ENCODE measurements at regions not wholly inside any gene's neighbourhood (a gene's known extent, or its start where the extent isn't known, plus 50 kb on each side); places are given as distances from the start of the nearest gene placed in this dataset.
"Not testable (repeated sequence)": the region's sequence is repeated elsewhere in the genome, so short reads cannot be mapped to it uniquely, and the experiment has no call there.

- Histone ChIP-seq H3K4me1 (ENCODE audit: control insufficient read depth, insufficient read depth, low read length) (no peaks in the 10 kb centered on the region), H3K27me3 (ENCODE audit: control insufficient read depth, insufficient read depth, low read length) (no peaks in the 10 kb centered on the region), H3K27ac (ENCODE audit: low read depth, low read length) (no peak overlapping the region), H3K9ac (ENCODE audit: low read length) (no peak overlapping the region), H3K36me3 (ENCODE audit: control insufficient read depth, insufficient read depth, low read length) (no peaks in the 10 kb centered on the region), H3K4me3 (ENCODE audit: low read length) (no peak overlapping the region)
Measured at GRCh38 chr16:59864981-59865666, 1131.0 kb upstream of the GOT2 start.

GRCh38 chr16:59859676-59860402 lies 1125.7 kb upstream of the GOT2 start:
- Histone ChIP-seq H3K36me3 (ENCODE audit: control insufficient read depth, insufficient read depth, low read length) (no peaks in the 10 kb centered on the region), H3K4me3 (ENCODE audit: low read length) (no peak overlapping the region), H3K27ac (ENCODE audit: low read depth, low read length) (no peak overlapping the region), H3K27me3 (ENCODE audit: control insufficient read depth, insufficient read depth, low read length) (no peaks in the 10 kb centered on the region), H3K9ac (ENCODE audit: low read length) (no peak overlapping the region), H3K4me1 (ENCODE audit: control insufficient read depth, insufficient read depth, low read length) (no peaks in the 10 kb centered on the region)

GRCh38 chr16:59854846-59855439 lies 1120.8 kb upstream of the GOT2 start:
- no peaks in the 10 kb centered on the region for H3K27me3 ChIP-seq (ENCODE audit: control insufficient read depth, insufficient read depth, low read length)
- no peak overlapping the region for H3K27ac ChIP-seq (ENCODE audit: low read depth, low read length)
- H3K36me3 ChIP-seq (ENCODE audit: control insufficient read depth, insufficient read depth, low read length): no peaks in the 10 kb centered on the region
- H3K9ac ChIP-seq (ENCODE audit: low read length): no peak overlapping the region
- no peaks in the 10 kb centered on the region for H3K4me1 ChIP-seq (ENCODE audit: control insufficient read depth, insufficient read depth, low read length)
- no peak overlapping the region for H3K4me3 ChIP-seq (ENCODE audit: low read length)

GRCh38 chr16:59849716-59850115 lies 1115.6 kb upstream of the GOT2 start:
- Histone ChIP-seq H3K27ac (ENCODE audit: low read depth, low read length) (no peak overlapping the region), H3K36me3 (ENCODE audit: control insufficient read depth, insufficient read depth, low read length) (no peaks in the 10 kb centered on the region), H3K27me3 (ENCODE audit: control insufficient read depth, insufficient read depth, low read length) (no peaks in the 10 kb centered on the region), H3K9ac (ENCODE audit: low read length) (no peak overlapping the region), H3K4me3 (ENCODE audit: low read length) (no peak overlapping the region), H3K4me1 (ENCODE audit: control insufficient read depth, insufficient read depth, low read length) (no peaks in the 10 kb centered on the region)

GRCh38 chr16:59848296-59848695 lies 1114.2 kb upstream of the GOT2 start:
- H3K36me3 ChIP-seq (ENCODE audit: control insufficient read depth, insufficient read depth, low read length): no peaks in the 10 kb centered on the region
- H3K27ac ChIP-seq (ENCODE audit: low read depth, low read length): no peak overlapping the region
- no peaks in the 10 kb centered on the region for H3K27me3 ChIP-seq (ENCODE audit: control insufficient read depth, insufficient read depth, low read length)
- no peak overlapping the region for H3K9ac ChIP-seq (ENCODE audit: low read length)
- no peak overlapping the region for H3K4me3 ChIP-seq (ENCODE audit: low read length)
- no peaks in the 10 kb centered on the region for H3K4me1 ChIP-seq (ENCODE audit: control insufficient read depth, insufficient read depth, low read length)

GRCh38 chr16:59840169-59840568 lies 1106.1 kb upstream of the GOT2 start:
- Histone ChIP-seq H3K4me3 (ENCODE audit: low read length) (no peak overlapping the region), H3K27me3 (ENCODE audit: control insufficient read depth, insufficient read depth, low read length) (no peaks in the 10 kb centered on the region), H3K27ac (ENCODE audit: low read depth, low read length) (no peak overlapping the region), H3K4me1 (ENCODE audit: control insufficient read depth, insufficient read depth, low read length) (no peaks in the 10 kb centered on the region), H3K36me3 (ENCODE audit: control insufficient read depth, insufficient read depth, low read length) (no peaks in the 10 kb centered on the region), H3K9ac (ENCODE audit: low read length) (no peak overlapping the region)

- no peaks in the 10 kb centered on the region for H3K27me3 ChIP-seq (ENCODE audit: control insufficient read depth, insufficient read depth, low read length)
- no peak overlapping the region for H3K4me3 ChIP-seq (ENCODE audit: low read length)
- no peaks in the 10 kb centered on the region for H3K36me3 ChIP-seq (ENCODE audit: control insufficient read depth, insufficient read depth, low read length)
- no peaks in the 10 kb centered on the region for H3K4me1 ChIP-seq (ENCODE audit: control insufficient read depth, insufficient read depth, low read length)
- H3K9ac ChIP-seq (ENCODE audit: low read length): no peak overlapping the region
- no peak overlapping the region for H3K27ac ChIP-seq (ENCODE audit: low read depth, low read length)
Measured at GRCh38 chr16:59826767-59827166, 1092.7 kb upstream of the GOT2 start.

- not testable (repeated sequence) for H3K27ac ChIP-seq (ENCODE audit: low read depth, low read length); H3K9ac ChIP-seq (ENCODE audit: low read length); H3K4me1 ChIP-seq (ENCODE audit: control insufficient read depth, insufficient read depth, low read length)
Measured at GRCh38 chr16:59809488-59809887, 1075.4 kb upstream of the GOT2 start.

GRCh38 chr16:59783191-59783590 lies 1049.1 kb upstream of the GOT2 start:
- H3K4me1 ChIP-seq (ENCODE audit: control insufficient read depth, insufficient read depth, low read length): no peaks in the 10 kb centered on the region
- no peaks in the 10 kb centered on the region for H3K36me3 ChIP-seq (ENCODE audit: control insufficient read depth, insufficient read depth, low read length)
- H3K4me3 ChIP-seq (ENCODE audit: low read length): no peak overlapping the region
- H3K9ac ChIP-seq (ENCODE audit: low read length): no peak overlapping the region
- no peak overlapping the region for H3K27ac ChIP-seq (ENCODE audit: low read depth, low read length)
- H3K27me3 ChIP-seq (ENCODE audit: control insufficient read depth, insufficient read depth, low read length): no peaks in the 10 kb centered on the region

More at GRCh38 chr16:59809488-59809887, 1075.4 kb upstream of the GOT2 start:
- H3K4me3 ChIP-seq (ENCODE audit: low read length); H3K27me3 ChIP-seq (ENCODE audit: control insufficient read depth, insufficient read depth, low read length); H3K36me3 ChIP-seq (ENCODE audit: control insufficient read depth, insufficient read depth, low read length): not testable (repeated sequence)

- Histone ChIP-seq H3K27ac (ENCODE audit: low read depth, low read length) (no peak overlapping the region), H3K4me3 (ENCODE audit: low read length) (no peak overlapping the region), H3K36me3 (ENCODE audit: control insufficient read depth, insufficient read depth, low read length) (no peaks in the 10 kb centered on the region), H3K9ac (ENCODE audit: low read length) (no peak overlapping the region), H3K27me3 (ENCODE audit: control insufficient read depth, insufficient read depth, low read length) (no peaks in the 10 kb centered on the region), H3K4me1 (ENCODE audit: control insufficient read depth, insufficient read depth, low read length) (no peaks in the 10 kb centered on the region)
Measured at GRCh38 chr16:59773330-59773729, 1039.2 kb upstream of the GOT2 start.

- Histone ChIP-seq H3K4me3 (ENCODE audit: low read length) (no peak overlapping the region), H3K9ac (ENCODE audit: low read length) (no peak overlapping the region), H3K4me1 (ENCODE audit: control insufficient read depth, insufficient read depth, low read length) (no peaks in the 10 kb centered on the region)
Measured at GRCh38 chr16:59759296-59759695, 1025.2 kb upstream of the GOT2 start.

GRCh38 chr16:59758848-59759247 lies 1024.7 kb upstream of the GOT2 start:
- Histone ChIP-seq H3K9ac (ENCODE audit: low read length) (no peak overlapping the region), H3K4me1 (ENCODE audit: control insufficient read depth, insufficient read depth, low read length) (no peaks in the 10 kb centered on the region), H3K27ac (ENCODE audit: low read depth, low read length) (no peak overlapping the region), H3K27me3 (ENCODE audit: control insufficient read depth, insufficient read depth, low read length) (no peaks in the 10 kb centered on the region), H3K4me3 (ENCODE audit: low read length) (no peak overlapping the region), H3K36me3 (ENCODE audit: control insufficient read depth, insufficient read depth, low read length) (no peaks in the 10 kb centered on the region)

More at GRCh38 chr16:59759296-59759695, 1025.2 kb upstream of the GOT2 start:
- no peak overlapping the region for H3K27ac ChIP-seq (ENCODE audit: low read depth, low read length)
- H3K36me3 ChIP-seq (ENCODE audit: control insufficient read depth, insufficient read depth, low read length): no peaks in the 10 kb centered on the region
- no peaks in the 10 kb centered on the region for H3K27me3 ChIP-seq (ENCODE audit: control insufficient read depth, insufficient read depth, low read length)

Data from rectal smooth muscle tissue (tissue), 1 donor.